Adrenal gland (tissue), 9 donors: ENCODE measurements at regions not wholly inside any gene's neighbourhood (a gene's known extent, or its start where the extent isn't known, plus 50 kb on each side); places are given as distances from the start of the nearest gene placed in this dataset.
A peak's percentile ranks its signal among the peaks of the same experiment; 100 is the strongest.

Experiments used
- DNase-seq, 7 donors: peaks; one replicate each; pipeline ENCODE4 v3.0.0-alpha.2; 2019 to 2020
- H3K27ac ChIP-seq, 5 donors: fragments of 200-600 bp; sonication (generic) in 4 of 5; 1 replicate in 3 of 5; 2 replicates in 2 of 5; pipeline versions ENCODE4 v1.5.1 to v1.8.0; 2016 to 2020; ENCODE audit warnings: mild to moderate bottlenecking in 1 of 5
- H3K27me3 ChIP-seq: fragments of 200-600 bp; 2 replicates; pipeline ENCODE4 v1.8.0; 2021
- H3K36me3 ChIP-seq, 2 donors: fragments of 200-600 bp; replicated peaks in 1 of 2; 1 replicate in 1 of 2; 2 replicates in 1 of 2; pipeline versions ENCODE4 v1.5.1 to v1.8.0; 2018 to 2022
- H3K4me1 ChIP-seq, 2 donors: fragments of 200-600 bp; replicated peaks in 1 of 2; 1 replicate in 1 of 2; 2 replicates in 1 of 2; pipeline versions ENCODE4 v1.5.1 to v1.8.0; 2018 to 2021
- H3K4me3 ChIP-seq, 4 donors: fragments of 200-600 bp; sonication (generic) in 3 of 4; one replicate each; pipeline ENCODE4 v1.5.1; 2016 to 2018
- H3K9me3 ChIP-seq, 3 donors: fragments of 200-600 bp; sonication (generic) in 1 of 3; replicated peaks in 1 of 3; 1 replicate in 2 of 3; 2 replicates in 1 of 3; pipeline versions ENCODE4 v1.5.1 to v1.8.0; 2016 to 2021
- CTCF ChIP-seq, 6 experiments: fragments of 450-650 bp in 4 of 6; fragments of 200-600 bp in 2 of 6; sonication (generic) in 1 of 6; IDR thresholded peaks; 1 replicate in 5 of 6; 2 replicates in 1 of 6; pipeline versions ENCODE4 v1.5.1 to v1.8.0; 2016 to 2021; ENCODE audit warnings: antibody characterized with exemption in 6 of 6, mild to moderate bottlenecking in 2 of 6, moderate library complexity in 1 of 6
- POLR2A ChIP-seq, 2 donors: fragments of 450-650 bp; IDR thresholded peaks; one replicate each; pipeline ENCODE4 v1.6.1; 2017; ENCODE audit warnings: antibody characterized with exemption in 2 of 2, mild to moderate bottlenecking in 2 of 2, moderate library complexity in 1 of 2
- WGBS, 4 donors: extraction: QIAGEN DNeasy Blood & Tissue Kit in 2 of 4; methylation state at CpG; one replicate each; pipeline versions ENCODE4 v1.1.5 to v1.1.7; 2013 to 2017; 5-methylcytosine and 5-hydroxymethylcytosine counted together
- intact Hi-C, 2 donors: fragments of 100-400 bp; cut with DNase I; formaldehyde crosslinking; loops; one replicate each; pipeline versions ENCODE4 v1.14.1 to v1.15.0; 2022 to 2023
- donor health status: healthy with polysubstance abuse.
- donor health status: Bipolar disorder and iron deficiency.
- donor health status: DM: yes; HTN: yes; CAD: no.
- donor health status: DM: no; HTN: no; CAD: no.
- donor health status: DM: no; HTN: no; CAD: no.

GRCh38 chr13:44021422-44021821 is 141.7 kb downstream of the LACC1 start:
- TF ChIP-seq CTCF (IDR thresholded peaks at IDR 0.05) (no peak), POLR2A (IDR thresholded peaks at IDR 0.05) (no peak)
- Histone ChIP-seq H3K36me3 (no peaks in the 10 kb centered on the region), H3K27me3 (no peaks in the 10 kb centered on the region), H3K4me3 (no peak overlapping the region), H3K9me3 (no peaks in the 10 kb centered on the region), H3K27ac (no peak overlapping the region), H3K4me1 (peaks cover 0 to 3% of the 10 kb centered on the region in 2 donors)
- DNase-seq = peak in 1 of 7 donors; percentile 19
- WGBS, 4 donors = 67 to 79% (median 75%) methylated on average over 3 of the region's 3 CpGs
- intact Hi-C loops = no loop called here

GRCh38 chr13:44022196-44022595 is 142.5 kb downstream of the LACC1 start:
- peaks cover 0 to 3% of the 10 kb centered on the region in 2 donors for H3K4me1 ChIP-seq
- intact Hi-C loops = no loop called here
- H3K4me3 ChIP-seq = no peak overlapping the region
- TF ChIP-seq POLR2A (IDR thresholded peaks at IDR 0.05) = no peak
- no peak for TF ChIP-seq CTCF (IDR thresholded peaks at IDR 0.05)
- no peaks in the 10 kb centered on the region for H3K36me3 ChIP-seq
- H3K27ac ChIP-seq = no peak overlapping the region
- peaks cover 4% of the 10 kb centered on the region for H3K27me3 ChIP-seq
- 81 to 92% (median 86%) methylated on average over 2 of the region's 2 CpGs for WGBS, 4 donors
- H3K9me3 ChIP-seq = no peaks in the 10 kb centered on the region
- no peak for DNase-seq

GRCh38 chr13:44024167-44024845 is 144.6 kb downstream of the LACC1 start:
- DNase-seq = no peak
- intact Hi-C loops = no loop called here
- TF ChIP-seq CTCF (IDR thresholded peaks at IDR 0.05) (no peak), POLR2A (IDR thresholded peaks at IDR 0.05) (no peak)
- Histone ChIP-seq H3K27ac (no peak overlapping the region), H3K4me3 (no peak overlapping the region), H3K9me3 (no peaks in the 10 kb centered on the region), H3K36me3 (no peaks in the 10 kb centered on the region), H3K27me3 (peaks cover 4% of the 10 kb centered on the region), H3K4me1 (no peaks in the 10 kb centered on the region)
- 78 to 87% (median 85%) methylated on average over 5 of the region's 5 CpGs for WGBS, 4 donors

- TF ChIP-seq CTCF (IDR thresholded peaks at IDR 0.05) (no peak), POLR2A (IDR thresholded peaks at IDR 0.05) (no peak)
- H3K36me3 ChIP-seq = no peaks in the 10 kb centered on the region
- intact Hi-C loops = no loop called here
- no peak overlapping the region for H3K4me3 ChIP-seq
- 54 to 65% (median 56%) methylated on average over 4 of the region's 4 CpGs for WGBS, 4 donors
- DNase-seq = no peak
- no peaks in the 10 kb centered on the region for H3K9me3 ChIP-seq
- no peaks in the 10 kb centered on the region for H3K4me1 ChIP-seq
- H3K27ac ChIP-seq = no peak overlapping the region
- peaks cover 4% of the 10 kb centered on the region for H3K27me3 ChIP-seq
These were observed 145.1 kb downstream of the LACC1 start for GRCh38 chr13:44024846-44025195.
